ENCODE measurements at regions not wholly inside any gene's neighbourhood (a gene's known extent, or its start where the extent isn't known, plus 50 kb on each side); places are given as distances from the start of the nearest gene placed in this dataset.

DNA sequence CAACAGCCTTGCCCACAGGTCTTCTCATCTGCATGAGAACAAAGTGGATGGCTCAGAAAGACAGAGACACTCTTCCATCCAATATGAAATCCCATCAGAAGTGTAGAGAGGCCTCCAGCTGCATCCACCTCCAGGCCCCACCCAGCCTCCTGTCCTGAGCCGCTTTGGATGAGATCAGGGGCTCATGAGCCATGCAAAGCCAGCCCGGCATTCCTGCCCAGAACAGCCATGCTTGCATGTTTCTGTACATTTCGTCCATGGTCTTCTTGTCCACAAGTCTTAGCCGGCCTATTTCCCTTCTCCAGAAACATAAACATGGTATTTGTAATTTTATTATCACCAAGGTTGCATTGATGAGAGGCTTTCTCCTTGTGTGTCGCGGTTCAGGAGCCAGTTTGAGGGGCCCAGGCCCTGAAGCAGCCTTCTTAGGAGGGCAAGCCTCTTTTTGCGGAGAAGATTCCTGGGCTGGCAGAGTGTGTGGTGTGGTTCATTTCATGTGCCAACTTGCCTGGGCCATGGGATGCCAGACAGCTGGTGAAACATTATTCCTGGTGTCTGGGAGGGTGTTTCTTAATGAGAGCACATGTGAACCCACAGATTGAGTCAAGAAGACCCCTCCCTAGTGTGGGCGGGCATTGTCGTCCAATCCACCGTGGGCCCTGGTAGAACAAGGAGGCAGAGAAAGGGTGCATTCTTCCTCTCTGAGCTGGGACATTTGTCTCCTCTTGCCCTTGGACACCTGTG, 928.9 kb downstream of the TBC1D22A start:
- no peak for DNase-seq

- no peak for DNase-seq
Measured at GRCh38 chr22:47690586-47690985, 928.1 kb downstream of the TBC1D22A start.

DNA sequence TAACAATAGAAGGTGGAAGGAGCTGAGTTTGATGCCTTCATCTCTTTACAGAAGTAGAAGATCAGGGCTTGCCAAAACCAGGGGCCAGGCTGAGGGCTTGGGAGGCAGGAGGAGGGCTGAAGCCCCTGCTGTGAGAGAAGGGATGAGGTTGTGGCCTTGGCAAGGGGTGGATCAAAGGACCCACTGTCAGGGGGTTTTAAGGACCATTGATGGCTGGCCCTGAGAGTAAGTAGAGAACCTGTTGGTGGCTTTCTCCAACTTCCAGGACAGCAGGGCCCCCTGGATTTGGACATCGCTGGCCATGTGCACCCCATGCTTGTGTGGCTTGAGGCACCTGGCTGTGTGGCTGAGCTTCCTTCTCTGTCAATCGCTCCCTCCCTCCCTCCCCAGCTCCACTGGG, 927.7 kb downstream of the TBC1D22A start:
- DNase-seq, result no peak

GRCh38 chr22:47687776-47688175, 925.3 kb downstream of the TBC1D22A start:
- no peak for DNase-seq

DNA sequence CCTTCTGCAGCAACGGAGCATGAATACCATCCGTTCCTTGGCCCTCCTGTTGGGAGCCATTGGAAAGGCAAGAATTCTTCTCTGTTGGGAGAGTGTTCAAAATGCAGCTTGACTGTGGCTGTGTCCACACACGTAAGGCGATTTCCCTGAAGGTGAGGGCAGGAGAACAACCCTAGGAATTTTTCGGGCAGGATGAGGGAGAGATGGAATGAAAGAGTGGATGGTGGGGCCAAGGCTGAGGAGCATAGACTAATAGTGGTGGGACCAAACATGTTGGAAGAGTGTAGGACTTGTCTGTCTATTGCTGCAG, 924.9 kb downstream of the TBC1D22A start:
- no peak for DNase-seq

DNA sequence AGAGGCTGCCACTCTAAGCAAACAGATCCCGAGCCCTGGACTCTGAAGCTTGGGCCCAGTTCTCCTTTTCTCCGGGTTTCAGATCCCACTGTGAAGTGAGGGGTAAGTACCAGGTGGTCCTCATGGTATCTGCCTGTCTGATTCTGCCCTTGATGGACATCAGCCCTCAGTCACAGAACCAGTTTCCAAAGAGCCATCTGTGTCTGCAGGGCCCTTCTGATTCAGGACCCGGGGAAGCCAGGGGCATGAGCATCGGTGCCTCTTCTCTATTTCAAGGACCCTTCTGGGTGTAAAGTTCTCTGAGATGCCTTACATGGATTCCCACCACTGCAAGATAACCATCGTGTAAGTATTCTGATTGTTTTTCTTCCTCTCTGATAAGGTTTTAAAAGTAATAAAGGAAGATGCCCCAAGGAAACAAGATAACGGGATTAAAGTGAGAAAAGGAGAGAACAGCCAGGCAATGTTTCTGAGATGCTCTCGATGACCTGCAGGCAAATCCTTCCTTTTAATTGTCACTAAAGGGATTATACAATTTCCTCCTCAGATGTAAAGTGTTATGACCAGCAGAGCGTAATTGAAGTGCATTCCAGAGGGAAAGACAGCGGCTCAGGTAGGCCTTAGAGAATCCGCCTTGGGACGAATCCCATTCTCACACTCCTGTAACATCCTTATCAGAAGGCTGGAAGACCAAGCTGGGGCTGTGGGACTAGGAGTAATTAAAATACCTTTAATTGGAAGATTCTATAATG, 924.3 kb downstream of the TBC1D22A start:
- no peak for DNase-seq

GRCh38 chr22:47681411-47682165, 919.1 kb downstream of the TBC1D22A start:
- DNase-seq, result no peak

GRCh38 chr22:47678636-47679287, 916.3 kb downstream of the TBC1D22A start:
- no peak for DNase-seq

- no peak for DNase-seq
Measured at GRCh38 chr22:47678048-47678447, 915.6 kb downstream of the TBC1D22A start.

GRCh38 chr22:47676685-47677084, 914.2 kb downstream of the TBC1D22A start:
- no peak for DNase-seq

GRCh38 chr22:47674600-47674999, 912.1 kb downstream of the TBC1D22A start:
- no peak for DNase-seq

- DNase-seq, result no peak
Measured at GRCh38 chr22:47673557-47673956, 911.1 kb downstream of the TBC1D22A start.

GRCh38 chr22:47672526-47672925, 910.1 kb downstream of the TBC1D22A start:
- no peak for DNase-seq

DNA sequence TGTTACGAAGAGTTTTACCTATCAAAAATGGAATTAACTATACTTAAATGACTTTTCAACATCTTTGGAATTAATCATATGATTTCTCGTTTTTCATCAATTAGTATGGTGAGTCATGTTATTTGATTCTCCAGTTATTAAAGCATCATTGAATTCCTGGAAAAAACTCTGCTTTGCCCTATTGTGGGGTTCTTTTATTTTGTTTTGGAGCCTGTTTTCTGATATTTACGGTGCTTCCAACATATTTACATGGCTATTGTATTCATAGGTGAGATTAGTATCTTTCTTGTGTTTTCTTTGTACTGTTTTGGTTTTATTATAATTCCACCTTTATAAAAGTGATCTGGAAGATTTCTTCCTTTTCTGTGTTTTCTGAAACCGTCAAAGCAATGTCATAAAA, 902.7 kb downstream of the TBC1D22A start:
- DNase-seq, result no peak

DNA sequence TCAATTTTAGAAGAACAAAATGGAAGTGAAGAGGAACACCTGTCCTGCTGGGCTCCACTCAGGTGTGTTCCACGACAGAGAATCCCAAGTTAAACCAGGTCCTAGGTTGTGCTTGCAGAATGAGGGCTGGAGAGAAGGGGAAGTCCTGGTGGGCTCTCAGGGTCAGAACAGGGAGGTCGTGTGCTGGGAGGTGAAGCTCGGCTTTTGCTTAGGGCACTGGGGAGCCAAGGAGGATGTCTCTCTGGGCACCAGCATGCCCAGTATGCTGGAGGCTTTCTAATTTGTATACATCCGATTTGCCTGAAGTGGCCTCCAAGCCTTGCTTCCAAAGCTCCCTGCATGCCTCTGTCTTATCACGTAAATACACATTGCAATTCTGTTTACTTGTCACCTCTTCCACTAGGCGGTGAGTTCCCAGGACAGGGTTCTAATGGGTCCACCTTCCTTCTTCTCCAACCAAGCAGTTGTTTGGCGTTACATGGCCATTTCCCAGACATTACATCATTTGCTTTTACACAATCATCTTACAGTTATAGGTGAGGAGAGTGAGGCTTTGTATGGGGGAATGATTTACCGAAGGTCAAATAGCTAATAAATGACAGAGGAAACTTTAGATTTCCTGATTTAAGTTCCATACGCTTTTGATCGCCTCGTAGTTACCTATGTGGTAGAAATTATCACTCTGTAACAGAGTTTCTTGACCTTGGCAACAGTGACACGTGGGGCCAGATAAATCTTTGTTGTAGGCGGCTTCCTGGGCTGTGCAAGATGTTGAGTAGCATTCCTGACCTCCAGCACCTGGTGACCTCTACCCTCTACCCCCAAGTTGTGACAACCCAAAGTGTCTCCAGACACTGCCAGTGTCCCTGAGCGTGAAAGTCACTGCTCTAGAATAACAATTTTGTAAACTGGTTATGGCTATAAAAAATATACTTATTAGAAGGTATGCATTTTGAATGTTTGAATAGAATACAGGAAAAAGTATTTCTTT, 901.5 kb downstream of the TBC1D22A start:
- DNase-seq, result no peak

DNA sequence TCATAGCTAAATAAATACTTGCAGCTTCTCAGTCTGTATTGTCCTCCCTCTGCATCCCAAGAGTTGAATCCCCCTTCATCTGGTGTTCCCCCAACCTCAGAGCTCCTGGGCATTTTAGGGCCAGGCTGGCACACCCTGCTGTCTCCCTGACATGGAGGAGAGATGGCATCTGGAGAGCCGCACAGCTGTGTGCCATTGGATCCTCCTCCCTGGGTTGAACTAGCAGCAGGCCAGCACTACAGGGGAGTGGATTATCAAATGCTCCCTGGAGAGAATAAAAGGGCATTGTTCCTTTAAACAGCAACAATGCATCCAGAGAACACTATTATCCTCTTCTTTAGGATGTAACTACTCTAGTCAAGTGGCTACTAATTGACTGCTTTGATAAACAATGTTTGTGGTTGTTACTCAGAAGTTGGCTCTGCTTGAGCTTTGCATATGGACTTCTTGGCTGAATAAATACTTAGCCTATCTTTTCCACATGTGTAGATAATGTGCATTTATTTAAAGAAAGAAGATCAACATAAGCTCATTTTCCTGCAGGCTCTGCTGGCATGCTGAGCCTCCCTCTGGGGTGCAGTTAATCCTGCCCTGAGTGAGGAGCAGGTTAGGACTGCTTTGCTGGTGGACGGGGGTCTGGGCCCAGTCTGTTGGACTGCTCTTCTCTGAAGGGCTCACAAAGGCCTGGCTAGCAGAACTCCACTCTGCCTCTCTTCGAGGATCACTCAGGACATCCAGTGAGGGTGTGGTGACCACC, 897.2 kb downstream of the TBC1D22A start:
- no peak for DNase-seq

DNA sequence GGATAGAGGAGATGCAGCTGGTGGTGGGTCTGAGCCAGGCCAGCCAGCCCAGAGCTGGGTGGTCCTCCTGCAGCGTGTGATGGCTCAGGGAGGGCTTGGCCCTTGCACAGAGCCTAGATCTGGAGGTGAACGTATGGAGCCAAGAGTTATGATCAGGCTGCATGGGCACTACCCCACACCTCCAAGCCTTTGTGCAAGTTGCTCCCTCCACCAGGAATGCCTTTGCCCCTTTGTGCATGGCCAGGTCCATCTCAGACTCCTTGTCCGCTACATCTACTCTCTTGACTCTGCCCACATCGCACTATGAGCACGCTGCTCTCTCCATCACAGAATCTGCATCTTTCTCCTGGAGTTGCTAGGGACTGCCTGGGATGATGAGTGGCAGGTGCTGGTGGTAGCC, 895.7 kb downstream of the TBC1D22A start:
- no peak for DNase-seq

DNA sequence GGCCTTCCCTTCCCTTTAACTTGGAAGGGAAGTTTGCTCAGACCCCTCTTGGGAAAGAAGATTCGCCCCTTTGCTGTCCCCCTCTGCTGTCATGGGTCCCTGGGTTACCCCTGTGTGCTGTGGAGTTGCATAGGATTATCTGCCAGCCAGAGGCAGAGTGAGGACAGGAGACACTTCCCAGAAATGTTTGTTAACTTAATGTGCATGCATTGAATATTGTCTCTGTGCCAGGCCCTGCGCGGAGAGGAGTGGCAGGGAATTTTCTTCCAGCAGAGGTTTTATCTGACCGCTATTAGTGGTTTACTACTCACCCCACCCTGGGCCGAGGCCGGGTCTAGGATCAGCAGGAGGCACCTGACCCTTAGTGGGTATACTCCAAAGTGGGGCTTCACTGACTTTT, 894.8 kb downstream of the TBC1D22A start:
- no peak for DNase-seq

DNA sequence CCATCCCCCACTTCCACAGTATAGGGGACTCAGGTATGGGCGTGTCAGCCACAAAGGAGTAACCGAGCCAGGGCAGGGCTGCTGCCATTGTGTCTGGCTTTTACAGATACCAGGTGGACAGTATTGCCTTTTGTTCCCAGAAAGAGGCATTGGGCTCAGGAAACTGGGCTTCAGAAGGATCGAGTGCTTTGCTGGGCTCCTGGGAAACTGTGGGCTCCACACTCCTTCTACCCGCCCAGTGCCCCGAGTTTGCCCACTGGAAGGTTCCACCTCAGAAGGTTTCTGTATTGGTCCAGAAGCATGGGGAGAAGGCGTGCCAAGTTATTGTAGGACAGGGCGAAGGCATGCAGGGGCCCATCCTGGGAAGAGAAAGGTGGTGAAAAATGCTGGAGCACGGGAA, 894.4 kb downstream of the TBC1D22A start:
- no peak for DNase-seq

DNA sequence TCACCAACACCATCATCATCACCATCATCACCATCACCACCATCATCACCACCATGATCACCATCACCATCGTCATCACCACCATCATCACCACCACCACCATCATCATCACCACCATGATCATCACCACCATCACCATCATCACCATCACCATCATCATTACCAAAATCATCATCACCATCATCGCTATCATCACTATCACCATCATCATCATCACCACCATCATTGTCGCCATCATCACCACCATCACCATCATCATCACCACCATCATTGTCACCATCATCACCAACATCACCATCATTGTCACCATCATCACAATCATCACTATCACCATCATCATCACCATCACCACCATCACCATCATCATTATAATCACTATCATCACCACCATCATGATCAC, 893.5 kb downstream of the TBC1D22A start:
- DNase-seq, result no peak

DNA sequence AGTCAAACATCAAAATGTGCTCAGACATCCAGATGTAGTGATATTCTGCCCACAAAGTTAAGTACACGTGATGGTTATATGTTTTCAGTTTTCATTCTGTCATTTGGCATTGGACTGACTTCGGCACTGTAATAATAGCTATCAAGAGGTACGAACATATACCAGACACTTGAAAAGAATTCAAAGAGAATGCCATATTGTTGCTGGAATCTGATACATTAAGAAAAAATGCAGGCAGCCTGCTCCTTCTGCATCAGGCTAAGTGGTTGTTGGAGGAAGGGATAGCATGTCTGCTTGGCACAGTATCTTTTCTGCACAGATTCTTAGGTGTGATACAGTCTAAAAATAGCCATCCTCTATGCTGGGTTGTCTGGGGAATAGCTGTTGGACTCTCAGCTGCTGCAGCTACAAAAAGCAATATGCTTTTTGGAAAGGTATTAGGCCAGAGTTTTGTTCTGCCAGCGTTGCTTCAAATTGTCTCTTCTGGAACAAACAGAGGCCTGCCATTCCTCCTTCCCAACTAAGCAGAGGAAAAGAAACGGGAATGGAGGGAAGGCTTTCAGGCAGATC, 892.6 kb downstream of the TBC1D22A start:
- no peak for DNase-seq
